Gastrocnemius medialis (tissue), 4 donors: ENCODE measurements at regions not wholly inside any gene's neighbourhood (a gene's known extent, or its start where the extent isn't known, plus 50 kb on each side); places are given as distances from the start of the nearest gene placed in this dataset.

ENCODE experiments used
- ATAC-seq, 2 donors: fragments of 150-250 bp; one replicate each; pipeline ENCODE4 v1.9.1; 2016
- DNase-seq, 2 donors: peaks; one replicate each; pipeline ENCODE4 v3.0.0-alpha.2; 2019
- H3K27ac ChIP-seq, 4 donors: fragments of 200-600 bp; sonication (generic); 1 replicate in 1 of 4; 2 replicates in 3 of 4; pipeline ENCODE4 v1.5.1; 2016 to 2018; ENCODE audit warnings: mild to moderate bottlenecking in 2 of 4, moderate library complexity in 1 of 4
- H3K27me3 ChIP-seq, 3 donors: fragments of 200-600 bp; sonication (generic) in 2 of 3; 1 replicate in 1 of 3; 2 replicates in 2 of 3; pipeline versions ENCODE4 v1.5.1 to v1.6.0; 2016 to 2019; ENCODE audit warnings: mild to moderate bottlenecking in 1 of 3, moderate library complexity in 1 of 3
- H3K36me3 ChIP-seq, 2 donors: fragments of 200-600 bp; sonication (generic) in 1 of 2; one replicate each; pipeline ENCODE4 v1.5.1; 2017 to 2018
- H3K4me1 ChIP-seq, 2 donors: fragments of 200-600 bp; sonication (generic) in 1 of 2; one replicate each; pipeline ENCODE4 v1.5.1; 2016 to 2017; ENCODE audit warnings: mild to moderate bottlenecking in 2 of 2
- H3K4me3 ChIP-seq, 4 donors: fragments of 200-600 bp; sonication (generic) in 3 of 4; 1 replicate in 1 of 4; 2 replicates in 3 of 4; pipeline ENCODE4 v1.5.1; 2016 to 2019; ENCODE audit warnings: mild to moderate bottlenecking in 2 of 4
- H3K9me3 ChIP-seq, 3 donors: fragments of 200-600 bp; sonication (generic) in 2 of 3; 1 replicate in 1 of 3; 2 replicates in 2 of 3; pipeline ENCODE4 v1.5.1; 2016 to 2019
- CTCF ChIP-seq, 5 experiments: fragments of 450-650 bp in 3 of 5; fragments of 200-600 bp in 2 of 5; sonication (generic) in 2 of 5; IDR thresholded peaks in 4 of 5; conservative IDR thresholded peaks in 1 of 5; 1 replicate in 4 of 5; 2 replicates in 1 of 5; pipeline ENCODE4 v1.5.1; 2016 to 2019; ENCODE audit warnings: antibody characterized with exemption in 5 of 5, mild to moderate bottlenecking in 3 of 5, moderate library complexity in 3 of 5
- POLR2A ChIP-seq, 2 donors: fragments of 450-650 bp; IDR thresholded peaks; one replicate each; pipeline ENCODE4 v1.6.1; 2017; ENCODE audit warnings: antibody characterized with exemption in 2 of 2, mild to moderate bottlenecking in 2 of 2, moderate library complexity in 2 of 2
- in situ Hi-C, 4 donors: fragments of 200-750 bp; cut with MboI; loops; one replicate each; pipeline versions ENCODE4 v1.15.0 to v1.8.0; 2017; ENCODE audit warnings: low sequenced_read_pairs in 4 of 4
- intact Hi-C: fragments of 100-400 bp; cut with DNase I; formaldehyde crosslinking; loops from one replicate; pipeline ENCODE4 v1.15.1; 2023; ENCODE audit warnings: low total_unique reads

DNA sequence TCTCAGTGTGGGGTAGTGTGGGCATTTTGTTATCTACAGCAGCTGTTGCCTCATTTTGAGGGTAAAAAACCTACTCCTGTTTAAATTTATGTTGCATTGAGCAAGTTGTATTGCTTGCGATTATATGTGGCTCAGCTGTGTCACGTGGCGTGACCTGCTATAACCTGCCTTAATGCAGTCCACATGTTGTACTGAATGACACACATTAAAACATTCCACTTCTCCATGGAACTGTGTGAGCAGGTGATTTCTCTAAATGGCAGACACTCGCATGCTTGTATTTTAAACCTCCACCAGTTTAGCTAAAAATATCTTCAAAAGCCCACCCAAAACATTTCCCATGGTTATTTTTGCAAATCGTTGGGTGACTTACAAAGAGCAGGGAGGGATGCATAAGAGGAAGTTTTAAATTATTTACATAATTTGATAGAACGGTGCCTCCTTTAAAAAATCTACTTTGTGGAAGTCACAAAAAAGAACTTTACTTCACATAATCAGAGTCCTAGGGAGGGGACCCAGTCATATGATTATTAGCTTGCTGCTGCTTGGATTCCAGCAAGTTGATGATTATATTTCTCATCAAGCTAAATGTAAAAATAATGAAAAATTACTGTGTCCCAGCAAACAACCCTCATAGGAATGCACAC lies 163.3 kb upstream of the ZEB2 start:
- DNase-seq (no peak), ATAC-seq (no peak)
- no peak for TF ChIP-seq POLR2A (IDR thresholded peaks at IDR 0.05)
- TF ChIP-seq CTCF (IDR thresholded peaks at IDR 0.05 in 4 of 5, conservative IDR thresholded peaks at IDR 0.05 in 1 of 5), result no peak
- in situ Hi-C loops, result no loop called here
- Histone ChIP-seq H3K4me3 (no peak overlapping the region), H3K27ac (no peak overlapping the region), H3K9me3 (no peaks in the 10 kb centered on the region), H3K36me3 (no peaks in the 10 kb centered on the region), H3K27me3 (no peaks in the 10 kb centered on the region), H3K4me1 (no peaks in the 10 kb centered on the region)
- intact Hi-C loops, result no loop called here

- no peaks in the 10 kb centered on the region for H3K4me1 ChIP-seq
- DNase-seq (no peak), ATAC-seq (no peak)
- TF ChIP-seq POLR2A (IDR thresholded peaks at IDR 0.05) (no peak), CTCF (IDR thresholded peaks at IDR 0.05 in 4 of 5, conservative IDR thresholded peaks at IDR 0.05 in 1 of 5) (no peak)
- in situ Hi-C loops (no loop called here), intact Hi-C loops (no loop called here)
- no peak overlapping the region for H3K4me3 ChIP-seq
- no peaks in the 10 kb centered on the region for H3K9me3 ChIP-seq
- H3K36me3 ChIP-seq, result no peaks in the 10 kb centered on the region
- no peaks in the 10 kb centered on the region for H3K27me3 ChIP-seq
- H3K27ac ChIP-seq, result no peak overlapping the region
Measured at GRCh38 chr2:144682248-144682647, 162.3 kb upstream of the ZEB2 start.

DNA sequence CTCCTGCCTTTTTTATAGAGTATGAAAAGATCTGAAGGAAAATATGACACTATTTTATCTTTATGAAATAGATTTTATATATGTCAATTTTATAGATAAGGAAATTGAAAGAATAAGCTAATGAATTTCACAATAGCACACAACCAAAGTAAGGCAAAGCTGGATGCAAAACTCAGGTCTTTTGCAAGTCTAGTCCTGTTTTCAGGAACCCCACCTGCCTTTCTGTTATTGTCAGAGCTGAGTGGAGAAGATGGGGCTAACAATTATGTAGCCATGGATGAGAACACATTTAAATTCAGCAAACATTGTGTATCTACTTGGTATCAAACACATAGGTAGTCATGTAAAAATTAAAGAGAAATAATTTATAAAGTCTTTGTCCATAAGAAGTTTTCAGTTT lies 161.5 kb upstream of the ZEB2 start:
- H3K36me3 ChIP-seq, result no peaks in the 10 kb centered on the region
- DNase-seq (no peak), ATAC-seq (no peak)
- no peaks in the 10 kb centered on the region for H3K4me1 ChIP-seq
- no peaks in the 10 kb centered on the region for H3K9me3 ChIP-seq
- in situ Hi-C loops, result no loop called here
- H3K27ac ChIP-seq, result no peak overlapping the region
- no peak overlapping the region for H3K4me3 ChIP-seq
- TF ChIP-seq POLR2A (IDR thresholded peaks at IDR 0.05) (no peak), CTCF (IDR thresholded peaks at IDR 0.05 in 4 of 5, conservative IDR thresholded peaks at IDR 0.05 in 1 of 5) (no peak)
- H3K27me3 ChIP-seq, result no peaks in the 10 kb centered on the region
- intact Hi-C loops, result no loop called here

DNA sequence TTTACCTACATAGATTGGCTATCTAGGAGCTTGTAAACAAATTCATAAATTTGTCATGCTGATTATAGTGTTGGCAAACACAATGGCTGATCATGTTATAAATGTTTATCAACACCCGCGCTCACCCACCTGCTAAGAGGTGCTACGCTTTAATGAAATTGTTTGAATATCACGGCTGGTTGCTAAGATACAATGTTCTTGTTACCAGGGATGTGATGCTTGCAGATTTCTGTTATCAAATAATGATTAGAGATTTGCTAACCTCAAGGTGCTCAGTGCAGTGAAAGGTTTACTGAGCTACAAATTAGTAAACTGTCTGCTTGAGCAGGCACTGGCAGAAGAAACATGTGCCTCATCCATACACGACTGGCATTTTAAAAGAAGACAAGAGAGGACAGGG lies 160.0 kb upstream of the ZEB2 start:
- DNase-seq (no peak), ATAC-seq (no peak)
- Histone ChIP-seq H3K4me3 (no peak overlapping the region), H3K27ac (no peak overlapping the region), H3K4me1 (no peaks in the 10 kb centered on the region), H3K27me3 (no peaks in the 10 kb centered on the region), H3K9me3 (no peaks in the 10 kb centered on the region), H3K36me3 (no peaks in the 10 kb centered on the region)
- intact Hi-C loops (no loop called here), in situ Hi-C loops (no loop called here)
- no peak for TF ChIP-seq POLR2A (IDR thresholded peaks at IDR 0.05)
- TF ChIP-seq CTCF (IDR thresholded peaks at IDR 0.05 in 4 of 5, conservative IDR thresholded peaks at IDR 0.05 in 1 of 5), result no peak

- H3K4me1 ChIP-seq, result no peaks in the 10 kb centered on the region
- in situ Hi-C loops, result no loop called here
- H3K27me3 ChIP-seq, result no peaks in the 10 kb centered on the region
- intact Hi-C loops, result no loop called here
- H3K36me3 ChIP-seq, result no peaks in the 10 kb centered on the region
- DNase-seq, result no peak
- no peak overlapping the region for H3K4me3 ChIP-seq
- no peak for ATAC-seq
- TF ChIP-seq POLR2A (IDR thresholded peaks at IDR 0.05), result no peak
- no peak for TF ChIP-seq CTCF (IDR thresholded peaks at IDR 0.05 in 4 of 5, conservative IDR thresholded peaks at IDR 0.05 in 1 of 5)
- no peaks in the 10 kb centered on the region for H3K9me3 ChIP-seq
- H3K27ac ChIP-seq, result no peak overlapping the region
Measured at GRCh38 chr2:144678736-144679135, 158.8 kb upstream of the ZEB2 start.
